ENCODE measurements at regions not wholly inside any gene's neighbourhood (a gene's known extent, or its start where the extent isn't known, plus 50 kb on each side); places are given as distances from the start of the nearest gene placed in this dataset.

GRCh38 chr5:88092958-88093605 lies 175.6 kb downstream of the TMEM161B start:
- TF ChIP-seq CTCF (IDR thresholded peaks at IDR 0.05): no peak
- DNase-seq (ENCODE audit: low spot score) (no peak), ATAC-seq (ENCODE audit: low FRiP score) (no peak)

DNA sequence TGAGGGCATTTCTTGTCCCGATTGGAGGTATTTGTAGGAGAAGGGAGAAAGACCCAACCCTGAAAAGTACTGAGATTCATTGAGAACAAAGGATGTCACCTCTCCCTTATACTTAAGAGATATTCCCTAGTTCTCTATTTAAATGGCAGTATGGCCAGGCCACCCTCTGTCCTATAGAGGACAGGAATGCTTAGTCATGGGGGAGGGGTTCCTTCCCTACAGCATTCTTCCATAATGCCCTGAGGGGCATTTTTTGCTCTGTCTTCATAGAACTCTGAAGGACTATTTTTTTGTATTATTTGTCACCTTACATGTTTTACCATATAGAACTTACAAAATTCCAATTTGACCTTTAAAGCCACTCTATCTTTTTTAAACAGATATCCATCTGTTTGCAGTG lies 176.3 kb downstream of the TMEM161B start:
- ATAC-seq (ENCODE audit: low FRiP score) (no peak), DNase-seq (ENCODE audit: low spot score) (no peak)
- TF ChIP-seq CTCF (IDR thresholded peaks at IDR 0.05): no peak

GRCh38 chr5:88090506-88090905 lies 178.1 kb downstream of the TMEM161B start:
- ATAC-seq (ENCODE audit: low FRiP score): no peak
- TF ChIP-seq CTCF (IDR thresholded peaks at IDR 0.05): no peak
- DNase-seq (ENCODE audit: low spot score): no peak

- ATAC-seq (ENCODE audit: low FRiP score): no peak
- TF ChIP-seq CTCF (IDR thresholded peaks at IDR 0.05): no peak
Observed at GRCh38 chr5:88089719-88090390, 178.8 kb downstream of the TMEM161B start.

GRCh38 chr5:88085462-88085861 lies 183.2 kb downstream of the TMEM161B start:
- TF ChIP-seq CTCF (IDR thresholded peaks at IDR 0.05): no peak
- ATAC-seq (ENCODE audit: low FRiP score) (no peak), DNase-seq (ENCODE audit: low spot score) (no peak)

More at GRCh38 chr5:88089719-88090390, 178.8 kb downstream of the TMEM161B start:
- DNase-seq (ENCODE audit: low spot score): no peak

- DNase-seq (ENCODE audit: low spot score) (no peak), ATAC-seq (ENCODE audit: low FRiP score) (no peak)
- no peak for TF ChIP-seq CTCF (IDR thresholded peaks at IDR 0.05)
Observed at GRCh38 chr5:88081877-88082276, 186.8 kb downstream of the TMEM161B start.

GRCh38 chr5:88063813-88064212 lies 204.8 kb downstream of the TMEM161B start:
- DNase-seq (ENCODE audit: low spot score): no peak
- TF ChIP-seq CTCF (IDR thresholded peaks at IDR 0.05): no peak
- no peak for ATAC-seq (ENCODE audit: low FRiP score)
